Astrocyte of the cerebellum (primary cell): ENCODE measurements at regions not wholly inside any gene's neighbourhood (a gene's known extent, or its start where the extent isn't known, plus 50 kb on each side); places are given as distances from the start of the nearest gene placed in this dataset.
"Not testable (repeated sequence)": the region's sequence is repeated elsewhere in the genome, so short reads cannot be mapped to it uniquely, and the experiment has no call there.

ENCODE experiments used
- DNase-seq: peaks from one replicate; pipeline ENCODE4 v3.0.0-alpha.2; 2011; ENCODE audit warnings: low read depth
- H3K4me3 ChIP-seq: 2 replicates; pipeline ENCODE4 v1.5.1; 2011; ENCODE audit warnings: mild to moderate bottlenecking, low read depth, low read length, moderate library complexity
- in situ Hi-C: cut with HindIII; loops from 2 replicates; pipeline ENCODE4 v1.10.0; 2017; ENCODE audit warnings: low sequenced_read_pairs
- TF ChIP-seq, protein P1 (sequence below): IDR thresholded peaks from 2 replicates; pipeline ENCODE4 v1.5.1; 2012; ENCODE audit warnings: low read length, low read depth, moderate library complexity, mild to moderate bottlenecking; ENCODE audit errors: missing control alignments

DNA sequence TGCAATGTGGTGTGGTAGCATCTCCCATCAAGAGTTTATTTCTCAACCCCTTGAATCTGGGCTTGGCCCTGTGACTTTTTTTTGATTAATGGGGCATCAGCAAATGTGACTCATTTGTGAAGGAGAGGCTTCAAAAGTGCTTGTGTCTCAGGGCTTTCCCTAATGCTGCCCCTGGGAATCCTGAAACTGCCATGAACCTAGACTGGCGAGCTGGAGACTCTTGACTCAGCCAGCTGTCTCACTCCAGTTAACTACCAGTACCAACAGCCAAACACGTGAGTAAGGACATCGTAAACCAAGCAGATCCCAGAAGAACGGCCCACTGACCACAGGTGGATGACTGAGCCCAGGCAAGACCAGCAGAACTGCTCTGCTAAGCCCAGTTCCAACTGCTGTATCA is 72.8 kb upstream of the ADTRP start:
- TF ChIP-seq, protein P1, sequence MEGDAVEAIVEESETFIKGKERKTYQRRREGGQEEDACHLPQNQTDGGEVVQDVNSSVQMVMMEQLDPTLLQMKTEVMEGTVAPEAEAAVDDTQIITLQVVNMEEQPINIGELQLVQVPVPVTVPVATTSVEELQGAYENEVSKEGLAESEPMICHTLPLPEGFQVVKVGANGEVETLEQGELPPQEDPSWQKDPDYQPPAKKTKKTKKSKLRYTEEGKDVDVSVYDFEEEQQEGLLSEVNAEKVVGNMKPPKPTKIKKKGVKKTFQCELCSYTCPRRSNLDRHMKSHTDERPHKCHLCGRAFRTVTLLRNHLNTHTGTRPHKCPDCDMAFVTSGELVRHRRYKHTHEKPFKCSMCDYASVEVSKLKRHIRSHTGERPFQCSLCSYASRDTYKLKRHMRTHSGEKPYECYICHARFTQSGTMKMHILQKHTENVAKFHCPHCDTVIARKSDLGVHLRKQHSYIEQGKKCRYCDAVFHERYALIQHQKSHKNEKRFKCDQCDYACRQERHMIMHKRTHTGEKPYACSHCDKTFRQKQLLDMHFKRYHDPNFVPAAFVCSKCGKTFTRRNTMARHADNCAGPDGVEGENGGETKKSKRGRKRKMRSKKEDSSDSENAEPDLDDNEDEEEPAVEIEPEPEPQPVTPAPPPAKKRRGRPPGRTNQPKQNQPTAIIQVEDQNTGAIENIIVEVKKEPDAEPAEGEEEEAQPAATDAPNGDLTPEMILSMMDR: no peak
- H3K4me3 ChIP-seq: no peak overlapping the region
- peak; percentile 15 for DNase-seq
- in situ Hi-C loops: no loop called here

DNA sequence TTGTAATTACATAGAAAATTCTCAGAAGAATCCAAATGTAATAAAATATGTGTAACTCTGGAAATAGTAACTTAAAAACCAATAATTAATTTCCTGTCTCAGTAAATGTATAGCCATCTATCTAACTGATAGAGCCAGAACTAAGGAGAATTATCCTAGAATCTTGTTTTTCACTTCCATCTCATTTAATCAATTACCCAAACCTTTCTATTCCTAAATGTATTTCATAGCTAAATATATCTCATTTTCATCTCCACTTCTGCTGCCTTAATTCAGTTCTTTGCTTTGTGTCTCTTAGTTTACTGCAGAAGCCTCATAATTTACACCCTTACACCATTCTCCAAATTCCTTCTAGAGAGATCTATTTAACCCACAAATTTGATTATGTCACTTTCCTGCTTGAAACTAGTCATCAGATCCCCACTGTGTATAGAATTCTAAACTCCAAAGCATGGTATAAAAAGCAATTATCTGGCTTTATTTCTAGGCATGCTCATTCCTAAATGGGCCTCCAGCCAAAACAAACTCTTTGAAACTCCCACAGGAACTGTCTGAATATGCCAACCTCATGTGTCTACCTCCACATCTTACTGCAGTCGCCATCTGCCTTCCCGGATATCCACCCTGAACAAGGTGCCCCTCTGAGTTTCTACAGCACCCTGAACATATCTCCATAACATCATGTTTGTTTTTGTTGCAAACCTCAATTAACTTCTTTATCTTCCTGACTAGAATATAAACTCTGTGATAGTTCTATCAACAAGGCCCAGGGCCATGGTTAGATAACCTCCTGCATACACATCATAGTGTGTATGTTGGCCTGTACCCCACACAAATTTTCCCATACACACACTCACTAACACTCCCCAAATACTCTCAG is 70.5 kb upstream of the ADTRP start:
- peak; percentile 62 for DNase-seq
- no peak overlapping the region for H3K4me3 ChIP-seq
- in situ Hi-C loops: no loop called here
- TF ChIP-seq, protein P1: no peak

DNA sequence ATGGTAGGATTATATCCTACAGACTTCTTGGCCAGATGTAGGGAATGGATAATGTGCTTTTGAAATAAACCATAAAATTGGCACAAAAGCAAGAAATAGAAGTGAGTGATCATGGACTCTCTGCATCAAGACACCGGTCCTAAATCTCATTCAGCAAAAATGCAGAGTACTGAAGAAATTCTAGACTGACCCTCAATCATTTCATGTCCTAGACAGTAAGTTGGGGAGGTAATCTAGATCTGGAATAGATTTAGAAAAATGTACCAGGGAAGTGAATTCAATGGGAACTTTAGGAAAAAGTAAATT is 69.7 kb upstream of the ADTRP start:
- no peak overlapping the region for H3K4me3 ChIP-seq
- in situ Hi-C loops: no loop called here
- DNase-seq: no peak
- TF ChIP-seq, protein P1: no peak

DNA sequence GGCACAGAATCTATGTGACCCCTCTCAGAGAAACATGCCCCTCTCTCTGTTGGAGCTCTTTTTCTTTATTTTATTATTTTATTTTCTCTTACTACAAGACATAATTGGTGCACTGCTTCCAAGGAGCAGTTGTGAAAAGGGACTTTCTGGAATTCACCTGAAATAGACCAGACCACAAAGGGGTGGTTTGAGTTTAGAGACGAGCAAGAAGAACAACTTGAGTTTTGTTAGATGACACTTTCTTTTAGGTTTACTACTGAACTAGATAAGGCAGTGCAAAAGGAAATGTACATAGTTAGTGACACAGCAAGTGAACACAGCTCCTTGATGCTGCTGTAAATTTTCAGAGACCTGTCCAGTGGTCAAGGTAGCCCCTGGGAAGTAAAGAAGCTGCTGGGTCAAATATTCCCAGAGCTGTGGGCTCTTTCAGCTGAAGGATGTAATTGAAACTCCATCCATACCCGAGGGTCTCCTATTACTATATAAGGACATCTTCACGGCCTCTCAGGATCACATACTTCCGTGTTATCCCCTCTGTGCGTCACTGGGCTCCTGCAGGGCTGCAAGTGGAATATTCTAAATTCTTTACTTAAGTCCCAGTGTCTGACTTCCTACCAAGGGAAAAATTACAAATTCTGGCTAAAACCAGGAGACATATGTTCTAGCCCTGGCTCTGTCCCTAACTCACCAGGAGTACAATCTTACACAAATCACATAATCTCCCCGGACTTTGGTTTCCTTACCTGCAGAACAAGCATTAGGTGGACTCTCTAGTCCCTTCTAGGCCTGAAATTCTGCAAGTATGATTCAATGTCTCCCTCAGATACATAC is 69.1 kb upstream of the ADTRP start:
- TF ChIP-seq, protein P1: no peak
- in situ Hi-C loops: no loop called here
- H3K4me3 ChIP-seq: no peak overlapping the region
- no peak for DNase-seq

DNA sequence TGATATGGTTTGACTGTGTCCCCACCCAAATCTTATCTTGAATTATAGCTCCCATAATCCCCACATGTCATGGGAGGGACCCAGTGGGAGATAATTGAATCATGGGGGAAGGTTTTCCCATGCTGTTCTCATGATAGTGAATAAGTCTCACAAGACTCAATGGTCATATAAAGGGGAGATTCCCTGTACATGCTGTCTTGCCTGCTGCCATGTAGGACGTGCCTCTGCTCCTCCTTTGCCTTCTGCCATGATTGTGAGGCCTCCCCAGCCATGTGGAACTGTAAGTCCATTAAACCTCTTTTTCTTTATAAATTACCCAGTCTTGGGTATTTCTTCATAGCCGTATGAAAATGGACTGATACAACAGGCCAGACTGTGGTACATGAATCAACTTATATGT is 68.5 kb upstream of the ADTRP start:
- DNase-seq, H3K4me3 ChIP-seq, in situ Hi-C loops: not testable (repeated sequence)

DNA sequence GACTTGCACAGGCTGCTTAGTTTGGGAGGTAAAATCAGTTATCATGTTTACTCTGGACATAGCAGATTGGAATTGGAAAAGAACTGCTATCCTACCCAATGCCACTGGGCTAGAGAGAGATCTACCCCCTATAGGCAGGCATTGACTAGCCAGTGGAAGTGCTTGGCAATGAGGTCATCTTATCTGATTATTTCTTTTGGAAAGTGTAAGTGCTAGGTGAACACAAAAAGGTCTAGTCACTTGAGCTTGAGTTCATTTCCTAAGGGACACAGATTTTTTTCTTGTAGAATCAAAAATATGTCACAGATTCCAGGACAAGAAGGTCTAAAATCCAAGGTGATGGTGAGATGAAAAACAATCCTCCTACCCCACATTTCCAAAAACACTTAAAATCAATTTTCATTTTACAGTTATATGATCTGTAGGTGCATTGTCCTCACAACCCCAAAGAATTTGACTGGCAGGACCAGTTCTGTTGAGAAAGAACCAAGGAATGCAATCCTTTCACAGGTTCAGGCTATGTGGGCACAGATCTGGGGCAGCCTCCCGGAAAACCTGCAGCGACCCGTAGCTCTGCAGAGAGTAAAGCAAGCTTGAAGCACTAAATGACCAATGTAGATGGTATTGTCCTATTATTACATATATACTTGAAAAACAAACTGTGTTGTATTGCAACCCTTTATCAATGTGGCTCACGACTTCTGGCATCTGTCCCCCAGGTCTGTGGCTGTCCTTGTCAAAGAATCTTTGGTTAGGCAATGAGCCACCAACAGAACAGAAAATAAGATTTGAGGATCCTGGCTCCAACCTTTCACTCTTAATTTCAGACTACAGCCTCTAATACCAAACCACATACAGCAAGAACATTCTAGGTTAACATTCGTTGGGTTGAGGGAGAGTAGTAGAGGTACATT is 67.3 kb upstream of the ADTRP start:
- in situ Hi-C loops: no loop called here
- TF ChIP-seq, protein P1: no peak
- DNase-seq: no peak
- no peak overlapping the region for H3K4me3 ChIP-seq

DNA sequence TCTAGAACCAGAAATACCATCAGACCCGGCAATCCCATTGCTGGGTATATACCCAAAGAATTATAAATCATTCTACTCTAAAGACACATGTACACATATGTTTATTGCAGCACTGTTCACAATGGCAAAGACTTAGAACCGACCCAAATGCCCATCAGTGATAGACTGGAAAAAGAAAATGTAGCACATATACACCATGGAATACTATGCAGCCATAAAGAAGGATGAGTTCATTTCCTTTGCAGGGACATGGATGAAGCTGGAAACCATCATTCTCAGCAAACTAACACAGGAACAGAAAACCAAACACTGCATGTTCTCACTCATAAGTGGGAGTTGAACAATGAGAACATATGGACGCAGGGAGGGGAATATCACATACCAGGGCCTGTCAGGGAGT is 64.2 kb upstream of the ADTRP start:
- H3K4me3 ChIP-seq, DNase-seq, in situ Hi-C loops: not testable (repeated sequence)
